GM18870 (cell line): ENCODE measurements at regions not wholly inside any gene's neighbourhood (a gene's known extent, or its start where the extent isn't known, plus 50 kb on each side); places are given as distances from the start of the nearest gene placed in this dataset.
"Not testable (repeated sequence)": the region's sequence is repeated elsewhere in the genome, so short reads cannot be mapped to it uniquely, and the experiment has no call there.

Source experiments
- ATAC-seq: cut with Tn5 transposase; IDR thresholded peaks from one replicate; pipeline ENCODE4 v1.9.1; 2021; ENCODE audit warnings: moderate library complexity; ENCODE audit not compliant: unreplicated experiment

- ATAC-seq = no peak
These were observed 69.4 kb downstream of the TOMM20 start for GRCh38 chr1:235059221-235059620.

- ATAC-seq = no peak
These were observed 69.9 kb downstream of the TOMM20 start for GRCh38 chr1:235058695-235059094.

GRCh38 chr1:235057385-235058306 is 71.0 kb downstream of the TOMM20 start:
- ATAC-seq = no peak

- ATAC-seq = no peak
These were observed 71.7 kb downstream of the TOMM20 start for GRCh38 chr1:235056937-235057336.

GRCh38 chr1:235054936-235055335 is 73.7 kb downstream of the TOMM20 start:
- ATAC-seq = no peak

- ATAC-seq = no peak
These were observed 74.2 kb downstream of the TOMM20 start for GRCh38 chr1:235054466-235054865.

GRCh38 chr1:235052067-235053008 is 76.3 kb downstream of the TOMM20 start:
- no peak for ATAC-seq

GRCh38 chr1:235051521-235051920 is 77.1 kb downstream of the TOMM20 start:
- no peak for ATAC-seq

GRCh38 chr1:235050911-235051360 is 77.7 kb downstream of the TOMM20 start:
- ATAC-seq = no peak

GRCh38 chr1:235049716-235050378 is 78.8 kb downstream of the TOMM20 start:
- not testable (repeated sequence) for ATAC-seq

GRCh38 chr1:235049217-235049616 is 79.4 kb downstream of the TOMM20 start:
- ATAC-seq = no peak

- ATAC-seq = no peak
These were observed 81.2 kb downstream of the TOMM20 start for GRCh38 chr1:235047331-235047871.

- ATAC-seq = no peak
These were observed 82.6 kb downstream of the TOMM20 start for GRCh38 chr1:235045921-235046601.

GRCh38 chr1:235045034-235045690 is 83.5 kb downstream of the TOMM20 start:
- no peak for ATAC-seq

GRCh38 chr1:235043234-235043633 is 85.4 kb downstream of the TOMM20 start:
- ATAC-seq = no peak

- no peak for ATAC-seq
These were observed 89.9 kb downstream of the TOMM20 start for GRCh38 chr1:235038701-235039100.

GRCh38 chr1:235035928-235036327 is 92.7 kb downstream of the TOMM20 start:
- no peak for ATAC-seq

- ATAC-seq = no peak
These were observed 97.6 kb downstream of the TOMM20 start for GRCh38 chr1:235030919-235031596.

- ATAC-seq = no peak
These were observed 100.8 kb downstream of the TOMM20 start for GRCh38 chr1:235027862-235028250.
